ENCODE measurements at regions not wholly inside any gene's neighbourhood (a gene's known extent, or its start where the extent isn't known, plus 50 kb on each side); places are given as distances from the start of the nearest gene placed in this dataset.
A peak's percentile ranks its signal among the peaks of the same experiment; 100 is the strongest.
"Not testable (repeated sequence)": the region's sequence is repeated elsewhere in the genome, so short reads cannot be mapped to it uniquely, and the experiment has no call there.

DNA sequence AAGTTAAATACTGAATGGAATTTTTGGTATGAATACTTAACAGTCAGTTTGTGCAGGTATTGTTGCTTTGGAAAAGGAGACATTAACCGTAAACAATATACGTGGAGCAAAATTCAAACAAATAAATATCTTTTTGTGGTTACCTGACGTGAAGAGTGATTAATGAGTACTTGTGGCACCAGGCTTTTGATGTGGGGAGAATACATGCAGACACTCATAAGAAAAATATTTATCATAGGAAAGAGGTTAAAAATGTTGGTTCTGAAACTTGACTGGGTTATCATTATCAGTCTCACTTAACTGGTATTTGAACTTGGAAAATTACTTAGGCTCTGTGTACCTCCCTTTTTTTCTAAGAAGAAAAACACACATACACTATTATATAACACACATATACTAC lies 136.4 kb upstream of the NDST4 start:
- peak; percentile 15 for DNase-seq (ENCODE audit: low read depth, low spot score)

DNA sequence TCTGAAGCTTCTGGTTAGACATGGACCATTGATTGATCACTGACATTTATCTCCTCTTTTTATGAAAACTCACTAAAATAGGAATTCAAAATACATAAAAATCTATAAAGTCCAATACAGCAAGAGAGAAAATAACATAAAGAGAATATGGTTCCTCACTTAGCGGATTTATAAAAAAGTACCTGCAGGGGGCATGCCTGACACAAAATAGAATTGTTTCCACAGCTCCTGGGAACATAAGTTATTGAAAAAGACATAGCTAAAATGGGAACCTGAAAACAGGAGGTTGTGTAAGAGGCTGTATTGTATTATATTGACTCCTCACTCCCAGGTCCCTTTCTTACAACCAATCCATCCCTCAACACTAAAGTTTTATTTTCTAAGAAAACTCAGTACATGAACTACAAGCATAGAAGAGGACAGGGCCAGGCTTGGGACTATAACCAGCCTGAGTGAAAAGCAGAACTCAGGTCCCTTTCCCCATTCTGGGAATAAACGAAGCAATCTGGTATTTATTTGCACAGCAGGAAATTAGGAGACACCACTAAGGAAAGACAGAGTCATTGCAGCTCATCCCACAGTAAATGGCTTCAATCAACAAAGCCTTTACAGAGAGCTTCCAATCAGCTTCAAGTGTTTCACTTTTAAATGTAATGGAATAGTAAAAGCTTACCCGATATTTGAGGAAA lies 121.1 kb upstream of the NDST4 start:
- DNase-seq (ENCODE audit: low read depth, low spot score) = peak; percentile 22

DNA sequence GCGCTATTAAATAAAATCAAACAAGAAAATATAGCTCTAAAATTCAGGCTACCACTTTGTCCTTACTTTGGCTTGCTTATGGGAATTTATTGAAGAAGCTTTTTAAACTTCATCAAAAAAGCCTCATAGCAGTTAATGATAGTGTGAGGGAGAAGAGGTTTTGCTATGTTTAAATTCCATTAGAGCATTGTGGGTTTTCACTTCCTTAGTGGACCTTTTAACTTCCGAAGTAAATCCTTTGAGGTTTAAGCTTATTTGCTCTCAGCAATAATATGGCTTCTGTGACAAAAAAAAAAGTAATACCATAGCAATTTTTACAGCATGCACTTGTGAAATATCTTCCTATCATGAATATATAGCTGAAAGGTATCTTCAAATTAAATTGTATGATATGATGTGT lies 120.2 kb upstream of the NDST4 start:
- DNase-seq (ENCODE audit: low read depth, low spot score) = no peak

DNA sequence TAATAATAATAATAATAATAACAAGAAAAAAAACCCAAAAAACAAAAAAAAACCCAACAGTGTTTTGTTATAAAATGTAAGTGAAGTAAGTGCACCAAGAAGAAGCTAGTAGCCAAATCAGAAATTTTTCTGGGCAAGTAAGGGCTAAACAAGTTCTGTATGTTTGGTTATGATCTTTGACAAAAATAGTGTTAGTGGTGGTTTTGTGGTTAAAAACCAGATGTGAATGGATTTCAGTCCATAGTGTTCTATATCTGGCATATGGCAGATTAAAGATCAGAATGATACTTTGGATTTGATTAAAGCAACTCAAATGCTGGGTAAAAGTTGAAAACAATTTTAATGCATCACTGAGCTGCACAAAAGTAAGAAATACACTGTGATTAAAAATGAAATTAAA lies 116.5 kb upstream of the NDST4 start:
- no peak for DNase-seq (ENCODE audit: low read depth, low spot score)

DNA sequence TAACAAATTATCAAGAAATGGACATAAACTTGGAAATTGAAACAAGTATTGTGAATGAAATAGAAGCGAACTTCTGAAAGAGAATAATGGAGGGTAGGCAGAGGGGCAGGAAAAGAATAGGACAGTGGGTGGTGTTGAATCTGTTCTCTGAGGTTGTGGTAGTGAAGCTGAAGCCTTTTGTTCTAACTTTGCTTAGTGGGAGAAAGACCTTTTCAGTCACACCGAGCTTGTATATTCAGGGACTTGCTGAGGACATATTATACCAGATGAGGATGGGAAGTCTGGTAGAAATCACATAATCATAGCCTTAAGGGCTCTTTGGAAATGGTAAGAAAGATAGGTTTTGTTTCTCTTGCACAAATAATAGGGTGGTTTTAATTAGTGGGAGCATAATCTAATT lies 115.4 kb upstream of the NDST4 start:
- DNase-seq (ENCODE audit: low read depth, low spot score) = no peak

DNA sequence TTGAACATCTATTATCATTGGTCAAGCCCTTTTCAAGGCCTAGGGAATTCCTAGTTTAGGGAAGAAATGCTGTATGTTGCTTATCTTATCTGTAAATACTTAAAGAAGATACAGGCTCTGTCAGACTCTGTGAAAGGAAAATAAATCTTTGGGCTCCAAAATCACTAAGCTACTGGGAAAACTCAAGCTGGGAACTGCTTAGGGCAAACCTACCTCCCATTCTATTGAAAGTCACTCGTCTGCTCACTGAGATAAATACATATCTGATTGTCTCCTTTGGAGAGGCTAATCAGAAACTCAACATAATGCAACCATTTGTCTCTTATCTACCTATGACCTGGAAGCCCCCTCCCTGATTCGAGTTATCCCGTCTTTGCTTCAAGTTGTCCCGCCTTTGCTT lies 108.6 kb upstream of the NDST4 start:
- no peak for DNase-seq (ENCODE audit: low read depth, low spot score)

DNA sequence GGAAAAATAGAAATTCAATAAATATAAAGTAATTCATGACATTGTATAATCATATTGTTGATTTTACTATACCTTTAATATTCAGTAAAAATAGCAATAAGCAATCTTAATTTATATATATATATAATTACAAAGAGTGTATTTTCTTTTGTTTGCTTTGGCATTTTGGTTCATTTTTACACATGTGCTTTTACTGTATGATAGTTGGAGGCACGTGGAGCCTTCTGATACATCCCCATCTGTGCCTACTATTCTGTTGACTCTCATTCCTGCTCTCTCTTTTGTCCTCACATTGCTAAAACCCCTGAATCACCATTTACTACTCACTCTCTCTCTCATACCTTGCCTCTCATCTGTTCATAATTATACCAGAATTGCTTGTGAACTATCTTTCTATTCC lies 106.4 kb upstream of the NDST4 start:
- DNase-seq (ENCODE audit: low read depth, low spot score) = no peak

DNA sequence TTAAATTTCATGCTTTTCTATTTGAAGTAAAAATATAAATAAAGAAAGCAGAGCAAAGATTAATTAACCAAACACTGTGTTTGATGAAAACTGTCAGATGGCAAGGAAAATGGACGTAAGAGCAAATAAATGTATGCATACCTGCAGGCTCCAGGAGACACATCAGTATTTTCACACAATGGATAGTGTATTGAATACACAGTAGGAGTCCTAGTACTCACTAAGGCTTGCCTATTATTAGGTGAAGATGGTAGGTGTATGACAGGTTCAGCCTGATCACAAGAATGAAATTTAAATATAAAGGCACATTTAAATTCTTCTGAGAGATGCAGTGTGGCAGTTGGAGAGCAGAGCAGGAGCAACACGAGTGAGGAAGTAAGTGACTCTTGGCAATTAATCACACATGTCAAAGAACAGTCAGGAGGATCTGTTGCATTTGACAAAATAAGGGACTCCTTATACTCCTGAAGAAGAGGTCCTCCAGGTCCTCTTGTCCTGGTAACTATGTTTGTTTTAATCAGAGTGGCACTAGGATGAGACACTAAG lies 106.0 kb upstream of the NDST4 start:
- DNase-seq (ENCODE audit: low read depth, low spot score) = no peak

DNA sequence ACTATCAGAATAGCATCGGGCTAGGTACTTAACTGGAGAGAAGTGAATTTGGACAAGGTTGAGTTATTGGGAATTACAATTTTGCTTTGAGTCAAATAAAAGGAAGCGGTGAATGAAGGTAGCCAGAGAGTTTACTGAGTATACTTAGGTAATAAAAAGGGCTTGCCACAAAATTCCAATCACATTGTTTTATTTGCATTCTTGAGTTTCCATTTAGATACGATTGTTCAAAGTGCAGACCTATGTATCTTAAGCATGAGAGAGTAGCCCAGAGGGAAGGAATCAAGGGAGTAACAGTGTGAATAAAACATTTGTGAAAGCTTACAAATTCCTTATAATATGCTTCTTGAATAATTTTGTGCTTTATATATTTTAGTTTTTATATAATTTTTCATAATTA lies 102.5 kb upstream of the NDST4 start:
- no peak for DNase-seq (ENCODE audit: low read depth, low spot score)

DNA sequence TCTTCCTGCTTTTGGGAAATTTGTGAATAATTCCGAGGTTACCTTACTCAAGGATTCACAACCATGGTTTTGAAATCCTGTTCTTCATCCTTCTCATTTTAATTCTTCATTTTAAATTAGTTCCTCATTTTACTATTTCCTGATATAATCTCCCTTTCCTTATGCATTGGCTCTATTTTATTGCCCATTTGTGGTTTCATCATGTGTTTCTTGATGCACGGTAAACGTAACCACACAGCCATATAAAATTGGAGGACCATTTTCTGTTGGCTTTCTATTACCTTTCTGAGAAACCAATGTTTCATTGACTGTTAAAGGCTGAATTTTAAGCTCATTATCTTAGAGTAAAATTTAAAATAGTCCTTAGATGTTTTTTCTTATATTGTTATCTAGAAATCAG lies 100.3 kb upstream of the NDST4 start:
- no peak for DNase-seq (ENCODE audit: low read depth, low spot score)

DNA sequence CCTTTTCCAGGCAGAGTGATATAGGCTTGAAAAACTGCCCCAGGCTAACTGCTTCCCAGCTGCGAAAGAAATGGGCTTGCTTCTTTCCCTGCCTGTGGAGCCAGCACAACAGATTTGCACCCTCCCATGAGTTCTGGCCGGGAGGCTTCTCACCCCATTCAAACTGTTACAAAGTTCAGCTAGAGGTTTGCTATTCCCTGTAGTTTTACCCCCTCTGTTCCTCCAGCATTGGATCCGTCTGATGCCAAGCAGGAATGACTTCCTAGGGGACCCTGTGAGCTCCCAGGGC lies 87.6 kb upstream of the NDST4 start:
- DNase-seq (ENCODE audit: low read depth, low spot score) = no peak

DNA sequence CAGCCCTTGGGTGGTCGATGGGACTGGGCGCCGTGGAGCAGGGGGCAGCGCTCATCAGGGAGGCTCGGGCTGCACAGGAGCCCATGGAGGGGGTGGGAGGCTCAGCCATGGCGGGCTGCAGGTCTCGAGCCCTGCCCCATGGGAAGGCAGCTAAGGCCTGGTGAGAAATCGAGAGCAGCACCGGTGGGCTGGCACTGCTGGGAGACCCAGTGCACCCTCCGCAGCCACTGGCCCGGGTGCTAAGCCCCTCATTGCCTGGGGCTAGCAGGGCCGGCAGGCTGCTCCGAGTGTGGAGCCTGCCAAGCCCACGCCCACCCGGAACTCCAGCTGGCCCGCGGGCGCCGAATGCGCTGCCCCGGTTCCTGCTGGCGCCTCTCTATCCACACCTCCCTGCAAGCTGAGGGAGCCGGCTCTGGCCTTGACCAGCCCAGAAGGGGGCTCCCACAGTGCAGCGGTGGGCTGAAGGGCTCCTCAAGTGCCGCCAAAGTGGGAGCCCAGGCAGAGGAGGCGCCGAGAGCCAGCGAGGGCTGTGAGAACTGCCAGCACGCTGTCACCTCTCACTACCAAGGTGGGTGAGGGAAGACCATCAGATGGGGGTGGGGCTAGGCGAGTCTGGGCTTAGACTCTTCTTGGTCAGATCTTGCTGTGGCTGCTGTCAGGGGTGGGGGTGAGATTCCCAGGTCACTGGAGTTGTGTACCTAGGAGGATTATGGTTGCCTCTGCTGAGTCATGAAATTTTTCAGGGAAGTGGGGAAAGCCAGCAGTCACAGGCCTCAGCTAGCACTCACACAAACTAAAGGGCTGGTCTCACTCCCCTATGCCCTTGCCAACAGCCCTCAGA lies 87.0 kb upstream of the NDST4 start:
- not testable (repeated sequence) for DNase-seq (ENCODE audit: low read depth, low spot score)

DNA sequence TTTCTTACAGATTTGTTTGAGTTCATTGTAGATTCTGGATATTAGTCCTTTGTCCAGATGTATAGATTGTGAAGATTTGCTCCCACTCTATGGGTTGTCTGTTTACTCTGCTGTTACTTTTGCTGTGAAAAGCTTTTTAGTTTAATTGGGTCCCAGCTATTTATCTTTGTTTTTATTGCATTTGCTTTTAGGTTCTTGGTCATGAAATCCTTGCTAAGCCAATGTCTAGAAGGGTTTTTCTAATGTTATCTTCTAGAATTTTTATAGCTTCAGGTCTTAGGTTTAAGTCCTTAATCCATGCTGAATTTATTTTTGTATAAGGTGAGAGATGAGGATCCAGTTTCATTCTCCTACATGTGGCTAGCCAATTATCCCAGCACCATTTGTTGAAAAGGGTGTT lies 81.2 kb upstream of the NDST4 start:
- DNase-seq (ENCODE audit: low read depth, low spot score) = not testable (repeated sequence)

DNA sequence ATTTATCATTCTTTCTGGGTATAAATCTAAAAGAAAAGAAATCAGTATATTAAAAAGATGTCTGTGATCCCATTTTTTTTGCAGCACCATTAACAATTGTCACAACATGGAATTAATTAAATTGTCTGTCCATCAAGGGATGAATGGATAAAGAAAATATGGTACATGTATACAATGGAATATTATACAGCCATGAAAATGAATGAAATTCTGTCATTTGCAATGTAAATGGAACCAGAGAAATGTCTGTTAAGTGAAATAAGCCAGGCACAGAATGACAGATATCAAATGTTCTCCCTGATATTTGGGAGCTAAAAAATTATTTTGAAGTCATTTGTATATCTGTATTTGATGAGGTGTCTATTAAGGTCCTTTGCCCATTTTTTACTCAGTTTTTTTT lies 77.1 kb upstream of the NDST4 start:
- no peak for DNase-seq (ENCODE audit: low read depth, low spot score)

DNA sequence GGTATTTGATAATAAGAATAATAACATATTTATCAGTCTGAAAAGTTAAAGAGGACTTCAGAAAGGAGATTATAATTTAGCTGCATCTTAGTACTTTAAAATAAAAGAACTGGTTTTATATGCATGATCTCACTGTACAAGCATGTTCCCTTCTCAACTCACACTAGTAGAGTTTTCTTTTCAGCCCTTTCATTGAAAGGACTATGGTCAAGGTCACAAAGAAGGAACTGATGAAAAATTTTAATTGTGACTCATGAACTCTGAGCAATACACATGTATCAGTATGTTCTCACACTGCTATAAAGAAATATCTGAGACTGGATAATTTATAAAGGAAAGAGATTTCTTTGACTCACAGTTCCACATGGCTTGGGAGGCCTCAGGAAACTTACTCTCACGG lies 73.7 kb upstream of the NDST4 start:
- DNase-seq (ENCODE audit: low read depth, low spot score) = peak; percentile 14

DNA sequence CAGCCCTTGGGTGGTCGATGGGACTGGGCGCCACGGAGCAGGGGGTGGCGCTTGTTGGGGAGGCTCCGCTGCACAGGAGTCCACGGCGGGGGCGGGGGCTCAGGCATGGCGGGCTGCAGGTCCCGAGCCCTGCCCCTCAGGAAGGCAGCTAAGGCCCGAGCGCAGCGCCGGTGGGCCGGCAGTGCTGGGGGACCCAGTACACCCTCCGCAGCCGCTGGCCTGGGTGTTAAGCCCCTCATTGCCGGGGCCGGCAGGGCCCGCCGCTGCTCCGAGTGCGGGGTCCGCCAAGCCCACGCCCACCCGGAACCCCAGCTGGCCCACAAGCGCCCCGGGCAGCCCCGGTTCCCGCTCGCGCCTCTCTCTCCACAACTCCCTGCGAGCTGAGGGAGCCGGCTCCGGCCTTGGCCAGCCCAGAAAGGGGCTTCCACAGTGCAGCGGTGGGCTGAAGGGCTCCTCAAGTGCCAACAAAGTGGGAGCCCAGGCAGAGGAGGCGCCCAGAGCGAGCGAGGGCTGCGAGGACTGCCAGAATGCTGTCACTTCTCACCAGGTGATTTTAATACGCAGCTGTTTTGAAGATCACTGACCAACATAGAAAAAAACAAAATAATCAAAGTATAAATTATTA lies 66.1 kb upstream of the NDST4 start:
- DNase-seq (ENCODE audit: low read depth, low spot score) = not testable (repeated sequence)

DNA sequence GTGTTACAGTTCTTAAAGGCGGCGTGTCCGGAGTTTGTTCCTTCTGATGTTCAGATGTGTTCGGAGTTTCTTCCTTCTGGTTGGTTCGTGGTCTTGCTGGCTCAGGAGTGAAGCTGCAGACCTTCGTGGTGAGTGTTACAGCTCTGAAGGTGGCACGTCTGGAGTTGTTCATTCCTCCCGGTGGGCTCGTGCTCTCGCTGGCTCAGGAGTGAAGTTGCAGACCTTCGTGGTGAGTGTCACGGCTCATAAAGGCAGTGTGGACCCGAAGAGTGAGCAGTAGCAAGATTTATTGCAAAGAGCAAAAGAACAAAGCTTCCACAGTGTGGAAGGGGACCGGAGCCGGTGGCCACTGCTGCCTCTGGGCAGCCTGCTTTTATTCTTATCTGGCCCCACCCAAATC lies 65.3 kb upstream of the NDST4 start:
- DNase-seq (ENCODE audit: low read depth, low spot score) = not testable (repeated sequence)

DNA sequence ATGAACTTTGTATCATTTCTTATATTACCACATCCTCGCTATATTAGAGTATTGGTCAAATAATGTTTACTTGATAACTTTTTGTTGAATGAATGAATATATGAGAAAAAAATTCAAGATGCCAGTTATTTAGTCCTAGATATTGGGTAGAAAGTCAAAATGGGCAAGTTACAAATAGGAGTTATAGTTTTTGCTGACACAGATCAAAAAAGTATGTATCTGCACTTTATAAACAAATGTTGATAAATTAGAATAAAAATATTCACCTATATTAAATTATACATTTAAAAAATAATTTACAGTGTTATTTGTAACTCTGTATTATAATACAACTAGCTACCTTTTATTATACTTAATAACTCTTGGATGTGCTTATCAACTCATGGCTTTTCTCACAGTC lies 57.8 kb upstream of the NDST4 start:
- no peak for DNase-seq (ENCODE audit: low read depth, low spot score)

DNA sequence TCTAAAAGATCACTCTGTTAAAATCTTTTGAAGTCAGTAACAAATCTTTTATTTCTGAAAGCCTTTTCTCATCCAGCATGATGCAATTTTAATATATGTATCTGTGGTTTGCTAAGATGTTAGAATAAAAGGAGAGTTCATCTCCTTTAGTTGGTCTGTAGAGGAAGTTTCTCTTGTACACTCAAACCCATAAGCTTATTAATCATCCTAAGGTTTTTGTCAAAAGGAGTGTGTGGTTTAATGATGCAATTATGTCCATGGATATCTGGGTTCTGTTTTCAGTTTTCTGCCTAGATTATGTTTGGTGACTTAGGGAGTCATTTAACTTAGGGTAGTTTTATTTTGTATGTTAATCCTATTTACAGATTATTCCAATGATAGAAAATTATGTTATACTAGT lies 52.1 kb upstream of the NDST4 start:
- DNase-seq (ENCODE audit: low read depth, low spot score) = no peak

Data from astrocyte of the hippocampus (primary cell).